HG02943 (cell line): ENCODE measurements at regions not wholly inside any gene's neighbourhood (a gene's known extent, or its start where the extent isn't known, plus 50 kb on each side); places are given as distances from the start of the nearest gene placed in this dataset.

Experiments used
- ATAC-seq: cut with Tn5 transposase; IDR thresholded peaks from one replicate; pipeline ENCODE4 v1.9.1; 2021; ENCODE audit warnings: mild to moderate bottlenecking, low read depth, moderate library complexity; ENCODE audit not compliant: unreplicated experiment

- ATAC-seq = no peak
These were observed 182.1 kb upstream of the NAV2 start for GRCh38 chr11:19530505-19530904.

GRCh38 chr11:19526119-19526518 lies 186.5 kb upstream of the NAV2 start:
- ATAC-seq = no peak

GRCh38 chr11:19525714-19526113 lies 186.9 kb upstream of the NAV2 start:
- no peak for ATAC-seq

- ATAC-seq = no peak
These were observed 187.4 kb upstream of the NAV2 start for GRCh38 chr11:19525276-19525675.

GRCh38 chr11:19524171-19524671 lies 188.4 kb upstream of the NAV2 start:
- ATAC-seq = no peak

GRCh38 chr11:19520681-19521080 lies 192.0 kb upstream of the NAV2 start:
- no peak for ATAC-seq

- no peak for ATAC-seq
These were observed 192.6 kb upstream of the NAV2 start for GRCh38 chr11:19519912-19520641.

GRCh38 chr11:19519353-19519752 lies 193.3 kb upstream of the NAV2 start:
- no peak for ATAC-seq

GRCh38 chr11:19513253-19513652 lies 199.4 kb upstream of the NAV2 start:
- no peak for ATAC-seq

GRCh38 chr11:19512618-19513017 lies 200.0 kb upstream of the NAV2 start:
- ATAC-seq = no peak

- ATAC-seq = no peak
These were observed 201.0 kb upstream of the NAV2 start for GRCh38 chr11:19511413-19512183.

GRCh38 chr11:19511066-19511412 lies 201.6 kb upstream of the NAV2 start:
- ATAC-seq = no peak

- ATAC-seq = no peak
These were observed 202.2 kb upstream of the NAV2 start for GRCh38 chr11:19510468-19510867.

GRCh38 chr11:19509215-19509614 lies 203.4 kb upstream of the NAV2 start:
- ATAC-seq = no peak

GRCh38 chr11:19508165-19508564 lies 204.5 kb upstream of the NAV2 start:
- ATAC-seq = no peak

GRCh38 chr11:19506816-19507486 lies 205.7 kb upstream of the NAV2 start:
- no peak for ATAC-seq

GRCh38 chr11:19502691-19503253 lies 209.9 kb upstream of the NAV2 start:
- ATAC-seq = no peak

- ATAC-seq = no peak
These were observed 211.0 kb upstream of the NAV2 start for GRCh38 chr11:19501631-19502030.

- no peak for ATAC-seq
These were observed 212.6 kb upstream of the NAV2 start for GRCh38 chr11:19499999-19500398.

- no peak for ATAC-seq
These were observed 213.5 kb upstream of the NAV2 start for GRCh38 chr11:19499026-19499669.
